ENCODE measurements at regions not wholly inside any gene's neighbourhood (a gene's known extent, or its start where the extent isn't known, plus 50 kb on each side); places are given as distances from the start of the nearest gene placed in this dataset.

GRCh38 chr2:146990311-146991054 lies 854.3 kb upstream of the ACVR2A start:
- TF ChIP-seq CTCF (IDR thresholded peaks at IDR 0.05; ENCODE audit: insufficient read depth, low read depth, low read length) (no peak), EZH2 (IDR thresholded peaks at IDR 0.05; ENCODE audit: insufficient read depth, low read length) (no peak)

All from astrocyte (in vitro differentiated cells and primary cell).